ENCODE measurements at regions not wholly inside any gene's neighbourhood (a gene's known extent, or its start where the extent isn't known, plus 50 kb on each side); places are given as distances from the start of the nearest gene placed in this dataset.

- DNase-seq, result no peak
These were observed 416.5 kb downstream of the EFNB2 start for GRCh38 chr13:106118996-106119395.

DNA sequence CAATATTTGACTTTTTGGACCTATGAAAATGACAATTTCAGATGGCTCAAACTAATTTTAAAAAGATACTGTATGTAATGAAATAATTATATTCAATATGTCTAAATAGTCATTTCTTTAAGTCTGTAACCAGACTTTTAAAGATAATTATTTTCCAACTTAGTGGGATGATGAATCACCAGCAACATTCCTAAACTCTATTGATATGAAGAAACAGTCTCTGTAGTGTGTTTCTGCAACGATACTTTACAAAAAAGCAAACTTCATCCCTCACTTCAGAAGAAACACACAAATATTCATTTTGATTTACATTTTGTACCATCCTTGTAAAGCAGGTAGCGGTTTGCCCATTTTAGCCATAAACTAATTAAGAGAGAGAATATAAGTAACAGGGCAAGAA lies 417.4 kb downstream of the EFNB2 start:
- no peak for DNase-seq

DNA sequence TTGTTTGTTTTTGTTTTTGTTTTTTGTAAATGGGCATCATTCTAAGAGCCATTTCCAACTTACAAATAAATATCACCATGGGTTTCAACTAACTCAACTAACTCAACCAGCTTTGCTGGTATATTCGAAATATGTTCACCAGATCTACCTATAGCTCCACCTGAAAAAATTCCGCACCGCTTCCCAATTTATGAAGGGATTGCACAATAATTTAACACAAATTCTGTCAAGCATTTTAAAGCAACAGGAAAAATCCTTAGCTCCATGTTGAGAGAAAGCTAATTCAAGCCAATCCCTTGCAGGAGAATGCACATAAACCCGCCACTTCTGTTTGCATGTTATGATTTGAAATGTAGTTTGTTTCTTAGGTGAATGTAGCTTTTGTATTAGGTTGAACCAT lies 417.8 kb downstream of the EFNB2 start:
- no peak for DNase-seq

DNA sequence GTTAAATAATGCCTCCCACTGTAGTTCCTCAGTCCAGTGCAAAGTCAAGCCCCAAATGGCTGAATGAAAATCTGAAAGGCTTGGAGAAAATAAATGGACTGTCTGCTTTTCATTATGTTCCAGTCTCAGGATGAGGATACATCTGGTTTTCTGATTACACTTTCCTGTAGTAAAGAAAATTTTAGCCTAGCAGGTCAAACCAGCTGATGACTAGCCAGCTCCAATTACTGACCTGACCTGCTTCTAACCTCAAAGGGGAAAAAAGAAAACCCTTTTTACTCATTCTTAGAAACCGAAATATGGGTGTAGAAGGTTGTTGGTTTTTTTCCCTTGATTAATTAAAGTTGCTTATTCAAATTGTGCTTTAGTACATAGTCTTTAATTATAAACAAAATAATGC lies 418.4 kb downstream of the EFNB2 start:
- DNase-seq, result no peak

GRCh38 chr13:106115081-106115480 lies 420.4 kb downstream of the EFNB2 start:
- DNase-seq, result no peak

GRCh38 chr13:106113796-106114195 lies 421.7 kb downstream of the EFNB2 start:
- no peak for DNase-seq

DNA sequence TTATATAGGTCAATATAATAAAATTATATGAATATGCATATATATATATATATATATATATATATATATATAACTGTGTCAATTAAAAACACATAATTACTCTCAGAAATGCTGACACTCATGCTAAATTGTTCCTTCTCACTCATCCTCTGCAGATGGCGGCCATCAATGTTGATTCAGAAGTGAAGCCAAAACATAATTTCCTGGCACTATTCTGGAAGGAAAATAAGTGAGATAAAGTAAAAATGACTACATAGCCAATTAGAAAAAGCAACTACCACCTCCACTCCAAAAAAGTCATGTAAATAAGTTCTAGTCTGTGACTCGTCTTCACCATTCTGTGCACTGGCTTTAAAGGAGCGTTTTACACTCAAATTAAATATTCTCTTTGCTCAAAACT lies 423.3 kb downstream of the EFNB2 start:
- no peak for DNase-seq

GRCh38 chr13:106110241-106110855 lies 425.1 kb downstream of the EFNB2 start:
- no peak for DNase-seq

GRCh38 chr13:106109391-106109791 lies 426.1 kb downstream of the EFNB2 start:
- DNase-seq, result no peak

DNA sequence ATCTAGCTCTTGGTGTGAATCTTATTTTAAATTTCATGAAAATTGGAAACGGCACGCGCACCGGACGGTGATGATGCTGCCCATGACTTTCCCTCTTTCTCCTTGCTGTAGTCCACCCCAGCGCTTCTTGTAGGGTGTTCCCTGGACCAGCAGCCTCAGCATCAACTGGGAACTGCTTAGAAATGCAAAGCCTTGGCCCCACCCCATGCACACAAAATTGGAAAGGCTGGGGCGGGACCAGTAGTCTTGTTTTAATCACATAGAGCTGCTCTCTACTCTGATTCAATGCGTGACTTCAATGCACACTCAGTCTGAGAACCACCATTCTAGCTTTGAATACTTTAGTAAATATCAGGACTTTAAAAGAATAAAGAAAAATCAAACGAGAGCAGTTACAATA lies 427.1 kb downstream of the EFNB2 start:
- DNase-seq, result no peak

DNA sequence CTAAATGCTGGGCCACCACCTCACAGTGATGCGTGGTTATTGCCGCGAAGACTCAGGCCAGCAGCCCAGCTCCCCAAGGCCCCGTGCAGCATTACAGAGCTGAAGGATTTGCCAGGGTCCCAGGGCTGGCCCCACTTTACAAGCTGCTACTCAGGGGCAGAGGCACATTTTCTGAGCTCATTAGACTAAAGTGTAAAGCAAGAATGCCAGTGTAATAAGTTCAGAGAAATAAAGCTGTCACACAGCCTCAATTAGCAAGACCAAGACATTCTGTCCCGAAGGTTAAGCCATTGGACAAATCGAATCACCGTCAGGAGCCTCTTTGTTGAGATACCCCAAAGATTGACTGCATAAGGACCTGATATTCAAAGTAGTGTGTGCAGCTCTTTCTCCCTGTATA lies 428.4 kb downstream of the EFNB2 start:
- DNase-seq, result no peak

DNA sequence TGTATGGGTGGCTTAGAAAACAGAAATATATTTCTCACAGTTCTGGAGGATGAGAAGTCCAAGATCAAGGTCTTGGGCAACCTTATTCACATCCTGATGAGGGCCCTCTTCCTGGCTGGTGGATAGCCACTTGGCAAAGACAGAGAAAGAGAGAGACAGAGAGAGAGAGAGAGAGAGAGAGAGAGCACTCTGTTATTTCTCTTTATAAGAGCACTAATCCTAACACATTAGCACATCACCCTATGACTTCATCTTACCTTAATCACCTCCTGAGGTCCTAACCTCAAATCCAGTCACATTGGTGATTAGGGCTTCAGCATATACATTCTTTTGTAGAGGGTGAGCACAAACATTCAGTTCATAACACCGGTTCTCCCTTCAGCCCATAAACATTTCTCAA lies 430.3 kb downstream of the EFNB2 start:
- no peak for DNase-seq

DNA sequence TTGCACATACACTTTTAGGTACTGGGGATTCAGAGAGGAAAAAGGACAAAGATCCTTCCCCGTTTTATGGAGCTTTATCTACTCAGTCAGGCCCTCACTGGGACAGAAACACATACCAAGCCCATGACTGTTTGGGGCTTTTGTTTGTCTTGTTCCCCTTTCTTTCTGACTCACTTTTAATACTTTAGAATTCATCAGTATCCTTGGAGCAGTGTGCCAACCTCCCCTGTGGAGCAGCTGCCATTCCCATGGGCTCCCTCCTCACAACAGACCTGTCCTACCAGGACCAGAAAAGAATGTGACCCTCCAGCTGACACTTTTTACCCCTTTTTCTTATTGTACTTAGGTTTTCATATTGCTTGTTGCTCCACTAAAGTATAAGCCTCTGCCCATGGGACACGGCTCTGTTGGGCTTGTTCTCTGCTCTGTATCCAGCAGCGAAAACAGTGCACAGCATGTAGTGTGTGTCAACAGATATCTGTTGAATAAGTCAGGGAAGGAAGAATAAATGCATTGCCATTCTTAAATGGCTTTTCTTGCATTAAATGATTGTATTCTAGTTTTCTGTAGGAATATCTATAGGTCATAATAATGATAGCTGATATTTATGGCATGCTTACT lies 431.1 kb downstream of the EFNB2 start:
- no peak for DNase-seq

GRCh38 chr13:106103779-106104178 lies 431.7 kb downstream of the EFNB2 start:
- DNase-seq, result no peak

DNA sequence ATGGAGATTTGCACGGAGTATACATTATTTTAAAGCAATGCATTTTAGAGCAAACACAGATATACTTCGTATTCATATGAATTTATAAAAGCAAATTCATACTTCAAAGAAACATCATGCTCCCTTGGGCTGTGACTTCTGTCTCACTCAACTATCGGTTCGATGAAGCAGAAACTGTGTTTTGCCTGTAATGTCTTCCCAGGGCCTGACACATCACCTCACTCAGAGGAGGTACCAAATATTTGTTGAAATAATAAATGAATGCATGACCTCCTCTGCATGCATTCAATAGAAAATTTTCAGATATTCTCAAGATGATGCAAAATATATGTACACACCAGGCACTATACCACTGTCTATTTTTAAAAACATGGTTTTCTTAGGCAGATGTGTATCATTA lies 432.7 kb downstream of the EFNB2 start:
- DNase-seq, result no peak

- DNase-seq, result no peak
These were observed 434.3 kb downstream of the EFNB2 start for GRCh38 chr13:106101201-106101600.

- no peak for DNase-seq
These were observed 435.1 kb downstream of the EFNB2 start for GRCh38 chr13:106100171-106100919.

- no peak for DNase-seq
These were observed 435.7 kb downstream of the EFNB2 start for GRCh38 chr13:106099765-106100164.

GRCh38 chr13:106098778-106099177 lies 436.7 kb downstream of the EFNB2 start:
- DNase-seq, result no peak

GRCh38 chr13:106096661-106097092 lies 438.8 kb downstream of the EFNB2 start:
- no peak for DNase-seq

- no peak for DNase-seq
These were observed 439.5 kb downstream of the EFNB2 start for GRCh38 chr13:106095919-106096318.

DNA sequence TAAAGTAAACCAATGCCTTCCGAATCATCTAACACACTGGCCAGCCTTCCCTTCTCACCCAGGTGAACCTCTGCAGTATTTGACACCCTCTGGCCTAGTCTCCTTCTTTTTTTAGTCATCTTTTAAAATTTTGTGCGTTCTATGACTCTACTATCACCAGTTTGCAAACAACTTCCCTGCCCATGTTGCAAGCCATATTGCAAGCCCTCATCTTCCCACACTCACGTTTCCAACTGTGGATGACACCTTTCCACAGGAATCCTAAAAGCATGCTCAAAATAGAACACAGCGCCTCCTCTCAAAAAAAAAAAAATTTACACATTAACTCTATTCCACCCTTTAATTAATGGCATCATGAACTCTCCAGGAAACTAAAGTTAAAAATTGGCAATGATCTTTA lies 440.1 kb downstream of the EFNB2 start:
- no peak for DNase-seq

DNA sequence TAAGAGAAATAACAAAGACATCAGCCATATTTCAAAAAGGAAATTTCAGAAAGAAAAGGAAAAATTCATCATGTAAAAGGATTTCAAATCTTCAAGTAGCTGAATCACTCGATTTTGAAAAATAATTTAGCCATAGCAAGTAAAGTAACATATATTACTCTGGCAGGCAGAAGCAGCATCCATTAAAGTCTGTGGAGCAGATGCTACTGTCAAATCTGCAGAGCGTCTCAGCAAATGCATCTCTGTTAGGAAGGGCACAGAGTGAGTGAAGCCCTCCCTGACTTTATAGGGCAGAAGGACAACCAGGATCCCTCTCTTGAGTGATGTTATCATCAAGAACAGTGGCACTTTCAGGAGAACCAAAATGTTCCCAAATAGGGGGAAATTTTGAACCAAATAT lies 445.5 kb downstream of the EFNB2 start:
- DNase-seq, result no peak

DNA sequence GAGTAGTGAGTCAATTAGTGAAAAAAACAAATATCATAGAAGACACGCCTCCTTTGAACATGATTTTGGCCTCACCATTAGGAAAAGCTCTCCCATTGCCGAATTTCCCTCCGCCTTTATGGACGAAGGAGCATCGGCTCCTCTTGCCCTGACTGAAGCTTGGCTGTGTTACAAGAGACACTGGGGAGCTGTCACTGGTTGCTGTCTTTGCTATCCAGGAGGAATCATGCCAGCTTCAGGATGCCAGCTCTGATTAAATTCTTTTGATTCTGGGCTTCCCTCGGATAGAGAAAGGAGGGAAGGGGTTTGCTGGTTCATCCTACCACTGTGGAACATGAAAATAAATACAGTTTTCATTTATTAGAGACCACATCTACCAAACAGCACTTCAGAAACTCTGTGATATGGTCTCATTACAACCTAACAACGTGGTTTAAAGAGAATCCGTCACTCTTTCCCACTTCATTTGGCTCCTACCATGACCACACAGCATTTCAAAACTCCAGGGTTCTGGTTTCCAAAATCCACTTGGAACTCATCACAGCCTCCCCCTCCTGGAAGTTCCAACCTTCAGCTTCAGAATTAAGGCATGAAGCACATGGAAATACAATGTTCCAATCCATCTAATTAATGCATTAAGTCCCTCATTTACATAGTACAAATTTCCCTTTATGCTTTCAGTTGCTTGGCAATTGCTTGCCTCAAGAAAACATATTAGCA lies 446.0 kb downstream of the EFNB2 start:
- no peak for DNase-seq

All from activated CD8-positive, alpha-beta memory T cell treated with anti-CD3 and anti-CD28 coated beads for 24 hours (primary cell).